ENCODE measurements at regions not wholly inside any gene's neighbourhood (a gene's known extent, or its start where the extent isn't known, plus 50 kb on each side); places are given as distances from the start of the nearest gene placed in this dataset.

DNA sequence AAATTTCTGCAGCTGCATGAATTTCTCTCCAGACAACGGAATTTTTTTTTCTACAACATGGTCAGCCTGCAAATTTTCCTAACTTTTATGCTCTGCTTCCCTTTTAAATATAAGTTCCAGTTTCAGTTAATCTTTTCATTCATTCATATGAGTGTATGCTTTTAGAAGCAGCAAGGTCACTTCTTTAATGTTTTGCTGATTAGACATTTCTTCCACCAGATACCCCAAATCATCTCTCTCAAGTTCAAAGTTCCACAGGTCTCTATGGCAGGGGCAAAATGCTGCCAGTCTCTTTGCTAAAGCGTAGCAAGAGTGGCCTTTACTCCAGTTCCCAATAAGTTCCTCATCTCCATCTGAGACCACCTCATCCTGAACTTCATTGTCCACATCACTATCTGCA, 205.6 kb upstream of the GRM7 start:
- DNase-seq = no peak
- no peak for TF ChIP-seq EZH2 (IDR thresholded peaks at IDR 0.05; ENCODE audit: low read depth)
- TF ChIP-seq, protein P1, sequence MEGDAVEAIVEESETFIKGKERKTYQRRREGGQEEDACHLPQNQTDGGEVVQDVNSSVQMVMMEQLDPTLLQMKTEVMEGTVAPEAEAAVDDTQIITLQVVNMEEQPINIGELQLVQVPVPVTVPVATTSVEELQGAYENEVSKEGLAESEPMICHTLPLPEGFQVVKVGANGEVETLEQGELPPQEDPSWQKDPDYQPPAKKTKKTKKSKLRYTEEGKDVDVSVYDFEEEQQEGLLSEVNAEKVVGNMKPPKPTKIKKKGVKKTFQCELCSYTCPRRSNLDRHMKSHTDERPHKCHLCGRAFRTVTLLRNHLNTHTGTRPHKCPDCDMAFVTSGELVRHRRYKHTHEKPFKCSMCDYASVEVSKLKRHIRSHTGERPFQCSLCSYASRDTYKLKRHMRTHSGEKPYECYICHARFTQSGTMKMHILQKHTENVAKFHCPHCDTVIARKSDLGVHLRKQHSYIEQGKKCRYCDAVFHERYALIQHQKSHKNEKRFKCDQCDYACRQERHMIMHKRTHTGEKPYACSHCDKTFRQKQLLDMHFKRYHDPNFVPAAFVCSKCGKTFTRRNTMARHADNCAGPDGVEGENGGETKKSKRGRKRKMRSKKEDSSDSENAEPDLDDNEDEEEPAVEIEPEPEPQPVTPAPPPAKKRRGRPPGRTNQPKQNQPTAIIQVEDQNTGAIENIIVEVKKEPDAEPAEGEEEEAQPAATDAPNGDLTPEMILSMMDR (conservative IDR thresholded peaks at IDR 0.05) = no peak
- no peaks in the 10 kb centered on the region for H3K4me1 ChIP-seq (replicated peaks; ENCODE audit: insufficient read depth)
- H3K27me3 ChIP-seq (ENCODE audit: insufficient read depth, low read depth) = no peaks in the 10 kb centered on the region
- no peaks in the 10 kb centered on the region for H3K79me2 ChIP-seq (ENCODE audit: low read depth)
- H3K4me3 ChIP-seq = no peak overlapping the region
- CTCF ChIA-PET = no interaction called here
- POLR2A ChIA-PET (ENCODE audit: unreplicated experiment) = no interaction called here
- H3K9me3 ChIP-seq (ENCODE audit: insufficient read depth, low read depth) = no peaks in the 10 kb centered on the region
- H2AFZ ChIP-seq = no peak overlapping the region
- no peaks in the 10 kb centered on the region for H3K9me2 ChIP-seq (ENCODE audit: insufficient read depth)
- no peaks in the 10 kb centered on the region; the same call in 1 of the 2 replicates for H4K20me1 ChIP-seq (ENCODE audit: insufficient read depth)
- no peak overlapping the region for H3K27ac ChIP-seq
- H3F3A ChIP-seq (ENCODE audit: insufficient read depth, low read depth) = no peaks in the 10 kb centered on the region
- intact Hi-C loops (cut with micrococcal nuclease; ENCODE audit: unreplicated experiment) = no loop called here
- no peak overlapping the region for H3K4me2 ChIP-seq
- H3K36me3 ChIP-seq (ENCODE audit: low read depth) = no peaks in the 10 kb centered on the region
- BruUV-seq (replicated peaks) = no TSS peak

DNA sequence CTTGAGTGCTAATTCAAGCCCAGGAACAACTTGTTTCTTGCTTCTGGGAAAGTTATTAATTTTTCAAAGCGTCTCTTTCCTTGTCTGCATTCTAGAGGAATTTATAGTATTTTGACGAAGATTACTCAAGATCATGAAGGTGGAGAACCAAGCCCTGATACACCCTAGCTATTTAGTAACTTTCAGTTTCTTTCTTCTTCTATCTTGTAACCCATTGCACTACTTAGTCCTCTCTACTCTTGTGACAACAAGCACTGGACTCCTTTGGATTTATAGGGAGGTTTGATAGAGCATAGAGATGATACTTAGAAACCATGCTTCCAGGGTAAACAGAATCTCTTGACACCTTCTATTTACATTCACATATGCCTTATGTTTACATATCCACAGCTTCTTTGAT, 203.3 kb upstream of the GRM7 start:
- CTCF ChIA-PET = no interaction called here
- no peak for TF ChIP-seq EZH2 (IDR thresholded peaks at IDR 0.05; ENCODE audit: low read depth)
- TF ChIP-seq, protein P1 (conservative IDR thresholded peaks at IDR 0.05) = no peak
- POLR2A ChIA-PET (ENCODE audit: unreplicated experiment) = no interaction called here

DNA sequence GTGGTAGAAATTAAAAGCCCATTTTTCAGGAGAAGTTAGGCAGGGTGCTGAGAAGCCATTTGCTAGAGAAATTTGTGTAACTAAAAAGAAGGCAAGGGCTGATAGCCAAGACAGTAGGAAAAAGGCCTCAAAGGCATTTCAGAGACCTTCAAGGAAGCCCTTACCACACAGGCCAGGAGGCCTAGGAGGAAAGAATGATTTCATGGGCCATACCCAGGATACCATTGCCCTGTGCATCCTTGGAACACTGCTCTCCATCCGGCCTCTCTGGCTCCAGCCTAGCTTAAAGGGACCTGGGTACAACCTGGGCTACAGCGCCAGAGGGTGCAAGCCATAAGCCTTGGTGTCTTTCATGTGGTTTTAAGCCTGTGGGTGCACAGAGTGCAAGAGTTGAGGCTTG, 193.6 kb upstream of the GRM7 start:
- POLR2A ChIA-PET (ENCODE audit: unreplicated experiment) = no interaction called here
- Histone ChIP-seq H3K4me2 (no peak overlapping the region), H3K27ac (no peak overlapping the region), H3K27me3 (ENCODE audit: insufficient read depth, low read depth) (no peaks in the 10 kb centered on the region), H3K4me1 (replicated peaks; ENCODE audit: insufficient read depth) (no peaks in the 10 kb centered on the region), H3F3A (ENCODE audit: insufficient read depth, low read depth) (no peaks in the 10 kb centered on the region), H3K79me2 (ENCODE audit: low read depth) (no peaks in the 10 kb centered on the region), H4K20me1 (ENCODE audit: insufficient read depth) (no peaks in the 10 kb centered on the region), H3K36me3 (ENCODE audit: low read depth) (no peaks in the 10 kb centered on the region), H3K4me3 (no peak overlapping the region), H2AFZ (no peak overlapping the region), H3K9me3 (ENCODE audit: insufficient read depth, low read depth) (no peaks in the 10 kb centered on the region), H3K9me2 (ENCODE audit: insufficient read depth) (no peaks in the 10 kb centered on the region)
- no TSS peak for BruUV-seq (replicated peaks)
- TF ChIP-seq EZH2 (IDR thresholded peaks at IDR 0.05; ENCODE audit: low read depth) = no peak
- TF ChIP-seq, protein P1 (conservative IDR thresholded peaks at IDR 0.05) = no peak
- CTCF ChIA-PET = no interaction called here
- intact Hi-C loops (cut with micrococcal nuclease; ENCODE audit: unreplicated experiment) = no loop called here
- no peak for DNase-seq

More for the DNA sequence above, 203.3 kb upstream of the GRM7 start:
- no TSS peak for BruUV-seq (replicated peaks)
- no peak overlapping the region for H3K4me3 ChIP-seq
- no peaks in the 10 kb centered on the region for H3K9me2 ChIP-seq (ENCODE audit: insufficient read depth)
- H3K27ac ChIP-seq = no peak overlapping the region
- no peaks in the 10 kb centered on the region for H3K4me1 ChIP-seq (replicated peaks; ENCODE audit: insufficient read depth)
- intact Hi-C loops (cut with micrococcal nuclease; ENCODE audit: unreplicated experiment) = no loop called here
- no peaks in the 10 kb centered on the region for H3K9me3 ChIP-seq (ENCODE audit: insufficient read depth, low read depth)
- H3K27me3 ChIP-seq (ENCODE audit: insufficient read depth, low read depth) = no peaks in the 10 kb centered on the region
- no peaks in the 10 kb centered on the region; the same call in 1 of the 2 replicates for H4K20me1 ChIP-seq (ENCODE audit: insufficient read depth)
- DNase-seq = no peak
- no peak overlapping the region for H2AFZ ChIP-seq
- no peak overlapping the region for H3K4me2 ChIP-seq
- H3K79me2 ChIP-seq (ENCODE audit: low read depth) = no peaks in the 10 kb centered on the region
- no peaks in the 10 kb centered on the region for H3F3A ChIP-seq (ENCODE audit: insufficient read depth, low read depth)
- no peaks in the 10 kb centered on the region for H3K36me3 ChIP-seq (ENCODE audit: low read depth)
